B cell (primary cell): ENCODE measurements at regions not wholly inside any gene's neighbourhood (a gene's known extent, or its start where the extent isn't known, plus 50 kb on each side); places are given as distances from the start of the nearest gene placed in this dataset.

Source experiments
- CTCF ChIP-seq: fragments of 200-600 bp; IDR thresholded peaks from one replicate; pipeline ENCODE4 v1.8.0; 2022; ENCODE audit warnings: antibody characterized with exemption, mild to moderate bottlenecking
- EZH2 ChIP-seq: IDR thresholded peaks from 2 replicates; pipeline ENCODE4 v1.6.1; 2012; ENCODE audit warnings: borderline replicate concordance, low read depth, mild to moderate bottlenecking, moderate library complexity, low read length; ENCODE audit not compliant: insufficient read depth, poor library complexity, severe bottlenecking

GRCh38 chr2:38141501-38141900 is 65.5 kb upstream of the CYP1B1 start:
- no peak for TF ChIP-seq CTCF
- TF ChIP-seq EZH2: no peak
